GM18511 (cell line): ENCODE measurements at regions not wholly inside any gene's neighbourhood (a gene's known extent, or its start where the extent isn't known, plus 50 kb on each side); places are given as distances from the start of the nearest gene placed in this dataset.

Experiments
- ATAC-seq: cut with Tn5 transposase; IDR thresholded peaks from one replicate; pipeline ENCODE4 v1.9.1; 2021; ENCODE audit warnings: mild to moderate bottlenecking, moderate library complexity; ENCODE audit not compliant: unreplicated experiment

- no peak for ATAC-seq
Observed at GRCh38 chr10:3231951-3232730, 59.6 kb upstream of the PITRM1 start.

DNA sequence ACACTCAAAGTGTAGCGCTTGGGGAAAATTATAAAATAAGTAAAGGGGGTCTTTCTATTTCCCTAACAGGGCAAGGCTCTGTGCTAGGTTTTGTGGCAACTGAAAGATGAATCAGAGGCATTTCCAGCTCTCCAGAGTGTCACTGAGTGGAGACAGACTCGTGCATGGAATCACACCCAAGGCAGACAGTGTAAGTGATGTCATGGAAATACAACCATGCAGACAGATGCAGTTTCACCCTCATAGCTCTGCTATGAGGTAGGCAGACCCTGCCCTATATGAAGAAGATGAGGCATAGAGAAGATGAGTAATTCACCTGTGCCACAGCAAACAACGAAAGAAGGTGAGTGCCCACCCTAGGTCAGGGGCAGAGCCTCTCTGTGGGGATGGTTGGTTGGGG lies 57.2 kb upstream of the PITRM1 start:
- ATAC-seq, result no peak

GRCh38 chr10:3228629-3228945 lies 56.0 kb upstream of the PITRM1 start:
- ATAC-seq, result no peak

- ATAC-seq, result peak; percentile 9
Observed at GRCh38 chr10:3226960-3227744, 54.6 kb upstream of the PITRM1 start.

DNA sequence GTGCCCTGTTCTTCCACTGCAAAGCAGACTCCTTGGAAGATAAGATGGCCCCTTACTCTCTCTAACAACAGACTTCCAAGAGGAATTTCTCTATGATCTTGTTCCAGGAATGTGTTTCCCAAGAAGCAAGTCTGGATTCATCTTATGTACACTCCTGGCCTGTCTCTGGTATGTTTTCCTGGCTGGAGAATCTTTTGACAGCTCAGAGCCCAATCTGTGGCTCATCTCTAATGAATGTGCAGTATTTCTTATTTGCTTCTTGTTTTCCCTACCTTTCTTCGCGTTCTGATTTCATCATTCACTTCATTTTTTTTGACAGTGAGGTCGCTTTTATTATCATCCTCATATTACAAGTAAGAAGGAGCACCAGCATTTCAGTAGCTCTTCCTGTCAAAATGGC lies 53.0 kb upstream of the PITRM1 start:
- ATAC-seq, result no peak

DNA sequence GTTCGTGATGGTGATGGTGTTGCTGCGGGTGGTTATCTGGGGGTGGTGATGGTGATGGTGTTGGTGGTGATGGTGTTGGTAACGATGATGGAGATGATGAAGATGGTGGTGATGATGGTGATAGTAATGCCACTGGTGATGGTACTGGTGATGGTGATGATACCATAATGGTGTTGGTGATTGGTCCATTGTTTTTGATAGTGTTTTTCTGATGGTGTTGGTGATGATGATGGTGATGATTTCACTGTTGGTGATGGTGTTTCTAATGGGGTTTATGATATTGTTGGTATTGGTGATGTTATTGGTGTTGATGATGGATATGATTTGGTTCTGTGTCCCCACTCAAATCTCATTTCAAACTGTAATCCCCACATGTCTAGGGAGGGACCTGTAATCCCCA lies 51.7 kb upstream of the PITRM1 start:
- ATAC-seq, result no peak

- no peak for ATAC-seq
Observed at GRCh38 chr10:3222626-3223025, 50.0 kb upstream of the PITRM1 start.
